ENCODE measurements at regions not wholly inside any gene's neighbourhood (a gene's known extent, or its start where the extent isn't known, plus 50 kb on each side); places are given as distances from the start of the nearest gene placed in this dataset.

GRCh38 chr5:125440905-125441304 is 694.5 kb upstream of the ZNF608 start:
- Mint-ChIP-seq H3K36me3 (ENCODE audit: insufficient read depth, unreplicated experiment) (no peaks in the 10 kb centered on the region), H3K4me3 (ENCODE audit: unreplicated experiment) (no peak overlapping the region), H3K27me3 (ENCODE audit: insufficient read depth, unreplicated experiment) (no peaks in the 10 kb centered on the region), H3K27ac (ENCODE audit: unreplicated experiment) (no peak overlapping the region), H3K9me3 (ENCODE audit: unreplicated experiment) (peaks cover 51% of the 10 kb centered on the region), H3K4me1 (ENCODE audit: low read depth, unreplicated experiment) (peaks cover 6% of the 10 kb centered on the region)
- H3K4me1 ChIP-seq, result no peaks in the 10 kb centered on the region
- H3K36me3 ChIP-seq (ENCODE audit: control insufficient read depth, insufficient read depth, low read length), result no peaks in the 10 kb centered on the region
- no peak for DNase-seq
- ChIA-PET POLR2A (no interaction called here), CTCF (no interaction called here)
- BruUV-seq (replicated peaks), result no TSS peak
- H3K9me3 ChIP-seq, result peaks cover 2% of the 10 kb centered on the region; the same call in 1 of the 2 replicates
- no peak overlapping the region for H3K4me3 ChIP-seq (ENCODE audit: low read depth, low read length)
- TF ChIP-seq CTCF (IDR thresholded peaks at IDR 0.05; ENCODE audit: insufficient read depth in 1 of 2, low read depth in 1 of 2, low read length in 1 of 2, severe bottlenecking in 1 of 2, unreplicated experiment in 1 of 2), result no peak
- H3K27me3 ChIP-seq (replicated peaks; ENCODE audit: control insufficient read depth, insufficient read depth, low read length), result no peaks in the 10 kb centered on the region
- intact Hi-C loops (cut with micrococcal nuclease; ENCODE audit: unreplicated experiment), result no loop called here

GRCh38 chr5:125446986-125447385 is 700.5 kb upstream of the ZNF608 start:
- ChIA-PET CTCF (no interaction called here), POLR2A (no interaction called here)
- intact Hi-C loops (cut with micrococcal nuclease; ENCODE audit: unreplicated experiment), result no loop called here
- no TSS peak for BruUV-seq (replicated peaks)
- peaks cover 2% of the 10 kb centered on the region; the same call in 1 of the 2 replicates for H3K9me3 ChIP-seq
- peaks cover 27% of the 10 kb centered on the region for H3K9me3 Mint-ChIP-seq (ENCODE audit: unreplicated experiment)
- H3K4me3 Mint-ChIP-seq (ENCODE audit: unreplicated experiment), result no peak overlapping the region
- no peak for TF ChIP-seq CTCF (IDR thresholded peaks at IDR 0.05; ENCODE audit: insufficient read depth in 1 of 2, low read depth in 1 of 2, low read length in 1 of 2, severe bottlenecking in 1 of 2, unreplicated experiment in 1 of 2)
- no peaks in the 10 kb centered on the region for H3K4me1 ChIP-seq
- no peaks in the 10 kb centered on the region for H3K4me1 Mint-ChIP-seq (ENCODE audit: low read depth, unreplicated experiment)
- DNase-seq, result no peak
- no peaks in the 10 kb centered on the region for H3K27me3 Mint-ChIP-seq (ENCODE audit: insufficient read depth, unreplicated experiment)
- no peaks in the 10 kb centered on the region for H3K36me3 Mint-ChIP-seq (ENCODE audit: insufficient read depth, unreplicated experiment)
- H3K4me3 ChIP-seq (ENCODE audit: low read depth, low read length), result no peak overlapping the region
- no peaks in the 10 kb centered on the region for H3K36me3 ChIP-seq (ENCODE audit: control insufficient read depth, insufficient read depth, low read length)
- H3K27me3 ChIP-seq (replicated peaks; ENCODE audit: control insufficient read depth, insufficient read depth, low read length), result no peaks in the 10 kb centered on the region
- H3K27ac Mint-ChIP-seq (ENCODE audit: unreplicated experiment), result no peak overlapping the region

- TF ChIP-seq CTCF (IDR thresholded peaks at IDR 0.05; ENCODE audit: insufficient read depth in 1 of 2, low read depth in 1 of 2, low read length in 1 of 2, severe bottlenecking in 1 of 2, unreplicated experiment in 1 of 2), result no peak
- CTCF ChIA-PET, result no interaction called here
- no peaks in the 10 kb centered on the region for H3K4me1 ChIP-seq
- DNase-seq, result no peak
- intact Hi-C loops (cut with micrococcal nuclease; ENCODE audit: unreplicated experiment), result no loop called here
- POLR2A ChIA-PET, result no interaction called here
- Mint-ChIP-seq H3K4me1 (ENCODE audit: low read depth, unreplicated experiment) (no peaks in the 10 kb centered on the region), H3K27me3 (ENCODE audit: insufficient read depth, unreplicated experiment) (no peaks in the 10 kb centered on the region), H3K4me3 (ENCODE audit: unreplicated experiment) (no peak overlapping the region), H3K27ac (ENCODE audit: unreplicated experiment) (no peak overlapping the region), H3K9me3 (ENCODE audit: unreplicated experiment) (no peaks in the 10 kb centered on the region), H3K36me3 (ENCODE audit: insufficient read depth, unreplicated experiment) (no peaks in the 10 kb centered on the region)
- H3K27me3 ChIP-seq (replicated peaks; ENCODE audit: control insufficient read depth, insufficient read depth, low read length), result no peaks in the 10 kb centered on the region
- BruUV-seq (replicated peaks), result no TSS peak
- no peaks in the 10 kb centered on the region for H3K9me3 ChIP-seq
- no peak overlapping the region for H3K4me3 ChIP-seq (ENCODE audit: low read depth, low read length)
- H3K36me3 ChIP-seq (ENCODE audit: control insufficient read depth, insufficient read depth, low read length), result no peaks in the 10 kb centered on the region
Observed at GRCh38 chr5:125450771-125451170, 704.3 kb upstream of the ZNF608 start.
